Naive B cell (primary cell): ENCODE measurements at regions not wholly inside any gene's neighbourhood (a gene's known extent, or its start where the extent isn't known, plus 50 kb on each side); places are given as distances from the start of the nearest gene placed in this dataset.
"Not testable (repeated sequence)": the region's sequence is repeated elsewhere in the genome, so short reads cannot be mapped to it uniquely, and the experiment has no call there.

Experiments used
- ATAC-seq, 2 donors: fragments of 150-1000 bp; cut with Tn5 transposase; 2 replicates each; pipeline ENCODE4 v1.10.0; 2021; ENCODE audit warnings: low read depth in 2 of 2, mild to moderate bottlenecking in 2 of 2, moderate library complexity in 2 of 2
- DNase-seq: peaks from one replicate; pipeline ENCODE4 v3.0.0; 2022
- H3K27ac Mint-ChIP-seq, 6 donors: one replicate each; pipeline ENCODE4 v1.8.0; 2020 to 2022; ENCODE audit warnings: mild to moderate bottlenecking in 6 of 6, mixed read lengths in 6 of 6, moderate library complexity in 5 of 6, inconsistent platforms in 2 of 6
- H3K27me3 Mint-ChIP-seq, 3 donors: one replicate each; pipeline ENCODE4 v1.8.0; 2021 to 2022; ENCODE audit warnings: mixed read lengths in 3 of 3, mild to moderate bottlenecking in 1 of 3
- H3K36me3 Mint-ChIP-seq, 2 donors: one replicate each; pipeline ENCODE4 v1.8.0; 2020 to 2022; ENCODE audit warnings: mixed read lengths in 2 of 2, inconsistent platforms in 1 of 2, mild to moderate bottlenecking in 1 of 2
- H3K4me1 Mint-ChIP-seq, 3 donors: one replicate each; pipeline ENCODE4 v1.8.0; 2020 to 2022; ENCODE audit warnings: mixed read lengths in 3 of 3, inconsistent platforms in 1 of 3, mild to moderate bottlenecking in 1 of 3, moderate library complexity in 1 of 3
- H3K4me3 Mint-ChIP-seq, 8 donors: one replicate each; pipeline ENCODE4 v1.8.0; 2020 to 2022; ENCODE audit warnings: mild to moderate bottlenecking in 8 of 8, mixed read lengths in 8 of 8, moderate library complexity in 8 of 8, inconsistent platforms in 2 of 8
- H3K9me3 Mint-ChIP-seq, 7 donors: one replicate each; pipeline ENCODE4 v1.8.0; 2020 to 2022; ENCODE audit warnings: mixed read lengths in 7 of 7, mild to moderate bottlenecking in 5 of 7, inconsistent platforms in 2 of 7, moderate library complexity in 1 of 7

- Mint-ChIP-seq H3K4me1 (no peaks in the 10 kb centered on the region), H3K36me3 (no peaks in the 10 kb centered on the region), H3K9me3 (peaks cover 0 to 5% (median 0%) of the 10 kb centered on the region in 7 donors), H3K27ac (no peak overlapping the region), H3K27me3 (no peaks in the 10 kb centered on the region), H3K4me3 (no peak overlapping the region)
- ATAC-seq = no peak
- no peak for DNase-seq
Measured at GRCh38 chr4:20166544-20166943, 85.2 kb upstream of the SLIT2 start.

GRCh38 chr4:20159516-20159915 is 92.2 kb upstream of the SLIT2 start:
- Mint-ChIP-seq H3K9me3 (peaks cover 0 to 7% (median 2%) of the 10 kb centered on the region in 7 donors), H3K4me1 (no peaks in the 10 kb centered on the region), H3K36me3 (no peaks in the 10 kb centered on the region), H3K27me3 (no peaks in the 10 kb centered on the region), H3K27ac (no peak overlapping the region), H3K4me3 (no peak overlapping the region)
- ATAC-seq (no peak), DNase-seq (no peak)

GRCh38 chr4:20158195-20158594 is 93.5 kb upstream of the SLIT2 start:
- Mint-ChIP-seq H3K9me3 (peaks cover 0 to 4% (median 2%) of the 10 kb centered on the region in 7 donors), H3K36me3 (no peaks in the 10 kb centered on the region), H3K4me1 (no peaks in the 10 kb centered on the region), H3K27me3 (no peaks in the 10 kb centered on the region), H3K4me3 (no peak overlapping the region), H3K27ac (no peak overlapping the region)
- ATAC-seq = no peak
- DNase-seq = no peak

DNA sequence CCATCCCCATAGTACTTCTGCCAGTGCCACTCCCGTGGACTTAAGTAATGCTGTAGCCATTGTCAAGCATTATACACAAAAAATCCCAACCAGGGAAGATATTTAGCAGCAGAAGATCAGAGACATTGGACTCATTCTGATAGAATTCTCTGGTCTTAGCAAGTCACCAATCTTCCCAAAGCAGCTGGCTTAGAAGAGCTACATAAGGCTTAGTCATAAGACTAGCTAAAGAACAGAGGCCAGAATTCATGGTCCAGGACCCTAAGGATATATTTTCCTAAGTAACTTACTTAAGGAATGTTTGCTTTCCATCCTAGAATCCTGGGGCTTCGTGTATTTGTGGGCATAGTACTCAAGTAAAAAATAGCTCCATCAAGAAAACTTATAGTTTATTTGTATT is 100.3 kb upstream of the SLIT2 start:
- Mint-ChIP-seq H3K27me3 (no peaks in the 10 kb centered on the region), H3K4me3 (no peak overlapping the region), H3K36me3 (no peaks in the 10 kb centered on the region), H3K4me1 (no peaks in the 10 kb centered on the region), H3K9me3 (peaks cover 0 to 9% (median 4%) of the 10 kb centered on the region in 7 donors), H3K27ac (no peak overlapping the region)
- ATAC-seq (no peak), DNase-seq (no peak)

DNA sequence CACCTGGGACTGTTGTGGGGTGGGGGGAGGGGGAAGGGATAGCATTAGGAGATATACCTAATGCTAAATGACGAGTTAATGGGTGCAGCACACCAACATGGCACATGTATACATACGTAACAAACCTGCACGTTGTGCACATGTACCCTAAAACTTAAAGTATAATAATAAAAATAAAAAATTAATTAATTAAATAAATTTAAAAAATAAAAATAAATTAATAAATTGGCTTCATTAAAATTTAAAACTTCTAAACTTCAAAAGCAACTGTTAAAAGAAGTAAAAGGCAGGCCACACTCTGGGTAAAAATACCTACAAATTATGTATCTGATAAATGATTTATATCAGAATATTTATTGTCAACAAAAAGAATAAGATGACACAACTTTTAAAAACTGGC is 102.6 kb upstream of the SLIT2 start:
- not testable (repeated sequence) for ATAC-seq, DNase-seq

GRCh38 chr4:20137176-20137575 is 114.5 kb upstream of the SLIT2 start:
- H3K4me3 Mint-ChIP-seq = no peak overlapping the region
- H3K4me1 Mint-ChIP-seq = no peaks in the 10 kb centered on the region
- H3K27me3 Mint-ChIP-seq = no peaks in the 10 kb centered on the region
- peaks cover 0 to 4% of the 10 kb centered on the region in 2 donors for H3K36me3 Mint-ChIP-seq
- H3K27ac Mint-ChIP-seq = no peak overlapping the region
- DNase-seq (no peak), ATAC-seq (no peak)
- peaks cover 3 to 27% (median 11%) of the 10 kb centered on the region in 7 donors for H3K9me3 Mint-ChIP-seq

More for the DNA sequence above, 102.6 kb upstream of the SLIT2 start:
- H3K4me1 Mint-ChIP-seq, H3K27me3 Mint-ChIP-seq, H3K4me3 Mint-ChIP-seq, H3K36me3 Mint-ChIP-seq, H3K27ac Mint-ChIP-seq: not testable (repeated sequence)
- peaks cover 0 to 28% (median 9%) of the 10 kb centered on the region in 7 donors for H3K9me3 Mint-ChIP-seq

DNA sequence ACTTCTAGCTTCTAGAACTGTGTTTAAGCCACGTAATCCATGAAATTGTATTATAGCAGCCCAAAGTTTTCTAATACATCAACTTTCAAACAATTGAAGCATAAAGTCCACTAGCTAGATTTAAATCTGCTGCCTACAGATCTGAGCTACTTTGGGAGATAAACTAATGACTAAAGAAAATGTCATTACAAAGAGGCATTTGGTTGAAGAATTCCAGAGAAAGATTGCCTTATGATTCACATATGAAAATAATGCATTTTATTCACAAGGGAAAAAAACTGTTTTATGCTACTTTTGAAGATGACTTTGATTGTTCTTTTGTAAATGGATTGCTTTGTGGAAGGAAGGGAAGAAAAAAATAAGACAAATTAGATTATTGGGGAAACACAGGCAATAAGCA is 124.1 kb upstream of the SLIT2 start:
- Mint-ChIP-seq H3K4me3 (no peak overlapping the region), H3K4me1 (no peaks in the 10 kb centered on the region), H3K27me3 (no peaks in the 10 kb centered on the region), H3K36me3 (no peaks in the 10 kb centered on the region), H3K27ac (no peak overlapping the region), H3K9me3 (peaks cover 0 to 2% (median 0%) of the 10 kb centered on the region in 7 donors)
- DNase-seq (no peak), ATAC-seq (no peak)

DNA sequence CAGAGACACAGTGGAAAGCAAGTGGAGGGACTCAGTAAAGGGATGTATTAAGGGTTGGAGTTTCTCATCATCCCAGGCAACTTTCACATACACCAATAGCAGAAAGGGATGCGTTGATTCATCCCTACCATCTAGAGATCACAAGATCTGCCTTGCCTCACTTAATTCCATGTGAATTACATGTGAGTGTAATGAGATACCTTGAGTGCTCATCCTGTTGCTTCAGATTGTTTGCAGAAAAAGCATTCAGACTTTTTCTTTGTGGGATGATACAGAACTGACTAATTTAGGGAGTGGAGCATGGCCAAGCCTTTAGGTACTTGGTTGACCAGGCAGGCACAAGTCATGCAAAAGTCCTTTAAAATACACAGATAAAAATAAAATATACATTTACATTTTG is 124.8 kb upstream of the SLIT2 start:
- H3K9me3 Mint-ChIP-seq = peaks cover 0 to 2% (median 0%) of the 10 kb centered on the region in 7 donors
- no peak for ATAC-seq
- no peaks in the 10 kb centered on the region for H3K36me3 Mint-ChIP-seq
- no peak overlapping the region for H3K27ac Mint-ChIP-seq
- DNase-seq = no peak
- H3K27me3 Mint-ChIP-seq = no peaks in the 10 kb centered on the region
- no peak overlapping the region for H3K4me3 Mint-ChIP-seq
- no peaks in the 10 kb centered on the region for H3K4me1 Mint-ChIP-seq

DNA sequence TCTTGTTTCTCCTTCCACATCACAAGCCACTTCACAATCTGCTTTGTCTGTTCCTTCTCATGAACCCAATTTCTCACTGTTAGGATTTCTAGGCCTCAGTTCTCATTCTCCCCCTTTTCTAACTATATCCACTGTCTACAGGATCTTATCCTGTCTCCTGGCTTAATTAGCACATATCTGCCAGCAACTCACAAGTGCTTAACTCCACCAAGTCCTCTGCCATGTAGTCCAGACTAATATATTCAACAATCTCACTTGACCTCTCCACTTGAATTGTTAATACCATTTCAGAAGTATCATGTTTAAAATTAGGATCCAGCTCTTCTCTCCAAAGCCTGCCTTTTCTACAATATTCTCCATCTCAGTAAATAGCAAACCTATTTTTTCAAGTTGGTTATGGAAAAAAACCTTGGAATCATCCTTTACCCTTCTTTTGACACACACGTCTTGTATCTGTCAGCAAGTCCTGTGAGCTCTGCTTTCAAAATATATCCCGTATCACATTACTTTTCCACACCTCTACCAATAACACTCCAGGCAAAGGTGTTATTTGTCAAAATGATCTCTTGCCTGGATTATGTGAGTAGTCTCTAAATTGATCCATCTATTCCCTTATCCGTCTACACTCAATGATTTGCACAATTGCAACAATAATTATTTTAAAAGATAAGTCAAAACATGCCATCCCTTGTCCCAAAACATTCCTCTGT is 127.2 kb upstream of the SLIT2 start:
- H3K9me3 Mint-ChIP-seq = no peaks in the 10 kb centered on the region
- DNase-seq (no peak), ATAC-seq (no peak)
- no peaks in the 10 kb centered on the region for H3K36me3 Mint-ChIP-seq
- H3K4me1 Mint-ChIP-seq = no peaks in the 10 kb centered on the region
- H3K27me3 Mint-ChIP-seq = no peaks in the 10 kb centered on the region
- no peak overlapping the region for H3K4me3 Mint-ChIP-seq
- no peak overlapping the region for H3K27ac Mint-ChIP-seq

GRCh38 chr4:20122198-20122988 is 129.3 kb upstream of the SLIT2 start:
- ATAC-seq (no peak), DNase-seq (no peak)
- Mint-ChIP-seq H3K4me1 (no peaks in the 10 kb centered on the region), H3K9me3 (peaks cover 0 to 6% (median 0%) of the 10 kb centered on the region in 7 donors), H3K4me3 (no peak overlapping the region), H3K27ac (no peak overlapping the region), H3K27me3 (no peaks in the 10 kb centered on the region), H3K36me3 (no peaks in the 10 kb centered on the region)

GRCh38 chr4:20119141-20119540 is 132.6 kb upstream of the SLIT2 start:
- peaks cover 0 to 8% (median 2%) of the 10 kb centered on the region in 7 donors for H3K9me3 Mint-ChIP-seq
- no peak for ATAC-seq
- no peaks in the 10 kb centered on the region for H3K36me3 Mint-ChIP-seq
- no peak overlapping the region for H3K4me3 Mint-ChIP-seq
- H3K27ac Mint-ChIP-seq = no peak overlapping the region
- H3K4me1 Mint-ChIP-seq = no peaks in the 10 kb centered on the region
- DNase-seq = no peak
- H3K27me3 Mint-ChIP-seq = no peaks in the 10 kb centered on the region

GRCh38 chr4:20109391-20109790 is 142.3 kb upstream of the SLIT2 start:
- Mint-ChIP-seq H3K9me3 (peaks cover 4 to 19% (median 8%) of the 10 kb centered on the region in 7 donors), H3K4me3 (no peak overlapping the region), H3K4me1 (no peaks in the 10 kb centered on the region), H3K27me3 (no peaks in the 10 kb centered on the region), H3K27ac (no peak overlapping the region), H3K36me3 (no peaks in the 10 kb centered on the region)
- DNase-seq (no peak), ATAC-seq (no peak)

DNA sequence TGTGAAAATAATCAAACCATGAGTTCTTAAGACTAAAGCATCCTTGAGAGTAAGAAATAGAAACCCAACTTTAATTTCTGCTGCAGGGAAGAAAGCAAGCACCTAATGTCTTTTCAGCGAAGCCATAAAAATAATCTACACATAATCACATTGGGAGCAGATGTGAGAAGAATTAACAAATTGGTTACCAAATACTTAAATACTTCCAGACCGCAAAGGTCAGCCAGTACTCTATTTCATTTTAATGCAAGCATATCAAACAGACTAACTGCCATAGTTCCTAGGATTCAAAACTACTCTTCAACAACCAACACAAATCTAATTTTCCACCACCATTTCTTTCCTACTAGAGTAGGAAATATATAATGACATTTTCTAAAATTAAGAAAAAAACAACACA is 144.8 kb upstream of the SLIT2 start:
- H3K36me3 Mint-ChIP-seq = no peaks in the 10 kb centered on the region
- H3K4me3 Mint-ChIP-seq = no peak overlapping the region
- H3K9me3 Mint-ChIP-seq = peaks cover 4 to 13% (median 6%) of the 10 kb centered on the region in 7 donors
- no peaks in the 10 kb centered on the region for H3K27me3 Mint-ChIP-seq
- no peak overlapping the region for H3K27ac Mint-ChIP-seq
- DNase-seq = no peak
- no peaks in the 10 kb centered on the region for H3K4me1 Mint-ChIP-seq
- no peak for ATAC-seq

DNA sequence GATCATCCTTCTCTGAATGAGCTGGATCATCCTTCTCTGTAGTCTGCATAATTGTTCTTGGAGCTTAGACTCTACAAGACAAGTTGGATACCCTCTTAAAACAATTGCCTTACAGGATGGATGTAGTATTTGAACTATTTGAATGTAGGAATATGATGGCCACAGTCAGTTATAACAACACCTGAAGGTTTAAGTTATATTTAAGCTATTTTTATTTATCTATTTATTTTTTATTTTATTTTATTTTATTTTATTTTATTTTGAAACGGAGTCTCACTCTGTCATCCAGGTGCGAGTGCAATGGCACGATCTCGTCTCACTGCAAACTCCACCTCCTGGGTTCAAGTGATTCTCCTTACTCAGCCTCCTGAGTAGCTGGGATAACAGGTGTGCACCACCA is 149.9 kb upstream of the SLIT2 start:
- H3K27ac Mint-ChIP-seq = no peak overlapping the region
- no peak overlapping the region for H3K4me3 Mint-ChIP-seq
- no peak for DNase-seq
- ATAC-seq = no peak
- peaks cover 0 to 7% (median 5%) of the 10 kb centered on the region in 7 donors for H3K9me3 Mint-ChIP-seq
- H3K4me1 Mint-ChIP-seq = no peaks in the 10 kb centered on the region
- no peaks in the 10 kb centered on the region for H3K36me3 Mint-ChIP-seq
- H3K27me3 Mint-ChIP-seq = no peaks in the 10 kb centered on the region
